ENCODE measurements at regions not wholly inside any gene's neighbourhood (a gene's known extent, or its start where the extent isn't known, plus 50 kb on each side); places are given as distances from the start of the nearest gene placed in this dataset.
"Not testable (repeated sequence)": the region's sequence is repeated elsewhere in the genome, so short reads cannot be mapped to it uniquely, and the experiment has no call there.

GRCh38 chr20:16801919-16802651 is 53.9 kb downstream of the OTOR start:
- peak; percentile 81 for DNase-seq

GRCh38 chr20:16802652-16802935 is 54.4 kb downstream of the OTOR start:
- no peak for DNase-seq

GRCh38 chr20:16803965-16804792 is 56.0 kb downstream of the OTOR start:
- DNase-seq: peak; percentile 73

GRCh38 chr20:16804793-16805187 is 56.6 kb downstream of the OTOR start:
- DNase-seq: no peak

- DNase-seq: no peak
These were observed 57.9 kb downstream of the OTOR start for GRCh38 chr20:16806061-16806460.

- no peak for DNase-seq
These were observed 58.7 kb downstream of the OTOR start for GRCh38 chr20:16806886-16807285.

- DNase-seq: no peak
These were observed 60.6 kb downstream of the OTOR start for GRCh38 chr20:16808796-16809195.

- no peak for DNase-seq
These were observed 62.1 kb downstream of the OTOR start for GRCh38 chr20:16810216-16810615.

GRCh38 chr20:16816192-16816591 is 68.0 kb downstream of the OTOR start:
- DNase-seq: no peak

GRCh38 chr20:16819483-16819882 is 71.3 kb downstream of the OTOR start:
- DNase-seq: no peak

GRCh38 chr20:16821211-16822089 is 73.3 kb downstream of the OTOR start:
- no peak for DNase-seq

GRCh38 chr20:16824664-16825063 is 76.5 kb downstream of the OTOR start:
- DNase-seq: no peak

- no peak for DNase-seq
These were observed 80.6 kb downstream of the OTOR start for GRCh38 chr20:16828666-16829305.

GRCh38 chr20:16835690-16836089 is 87.5 kb downstream of the OTOR start:
- not testable (repeated sequence) for DNase-seq

GRCh38 chr20:16842486-16843120 is 94.4 kb downstream of the OTOR start:
- no peak for DNase-seq

GRCh38 chr20:16844406-16844805 is 96.2 kb downstream of the OTOR start:
- DNase-seq: no peak

GRCh38 chr20:16846006-16846405 is 97.8 kb downstream of the OTOR start:
- DNase-seq: no peak

GRCh38 chr20:16848061-16848460 is 99.9 kb downstream of the OTOR start:
- no peak for DNase-seq

- no peak for DNase-seq
These were observed 100.4 kb downstream of the OTOR start for GRCh38 chr20:16848526-16848925.

GRCh38 chr20:16860914-16861313 is 112.8 kb downstream of the OTOR start:
- DNase-seq: no peak

- no peak for DNase-seq
These were observed 113.5 kb downstream of the OTOR start for GRCh38 chr20:16861708-16862107.

- DNase-seq: no peak
These were observed 115.1 kb downstream of the OTOR start for GRCh38 chr20:16863303-16863702.

GRCh38 chr20:16864069-16864468 is 115.9 kb downstream of the OTOR start:
- no peak for DNase-seq

All from activated CD8-positive, alpha-beta memory T cell treated with anti-CD3 and anti-CD28 coated beads for 24 hours (primary cell).